Hematopoietic multipotent progenitor cell treated with erythropoietin and hydrocortisone succinate and interleukin-3 and kit ligand, for 6 days (in vitro differentiated cells): ENCODE measurements at regions not wholly inside any gene's neighbourhood (a gene's known extent, or its start where the extent isn't known, plus 50 kb on each side); places are given as distances from the start of the nearest gene placed in this dataset.
"Not testable (repeated sequence)": the region's sequence is repeated elsewhere in the genome, so short reads cannot be mapped to it uniquely, and the experiment has no call there.

ENCODE experiments used
- DNase-seq: peaks from one replicate; pipeline ENCODE4 v3.0.0-alpha.2; 2015

- no peak for DNase-seq
Observed at GRCh38 chr7:55304018-55304762, 60.9 kb upstream of the LANCL2 start.

DNA sequence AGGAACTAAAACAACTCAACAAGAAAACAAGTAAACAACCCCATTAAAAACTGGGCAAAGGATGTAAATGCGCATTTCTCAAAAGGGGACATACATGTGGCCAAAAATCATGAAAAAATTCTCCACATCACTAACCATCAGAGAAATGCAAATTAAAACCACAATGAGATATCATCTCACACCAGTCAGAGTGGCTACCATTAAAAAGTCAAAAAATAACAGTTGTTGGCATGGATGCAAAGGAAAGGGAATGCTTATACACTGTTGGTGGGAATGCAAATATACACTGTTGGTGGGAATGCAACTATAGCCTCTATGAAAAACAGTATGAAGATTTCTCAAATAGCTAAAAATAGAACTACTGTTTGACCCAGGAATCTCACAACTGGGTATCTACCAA is 60.0 kb upstream of the LANCL2 start:
- DNase-seq, result no peak

- DNase-seq, result no peak
Observed at GRCh38 chr7:55306331-55306730, 58.8 kb upstream of the LANCL2 start.

DNA sequence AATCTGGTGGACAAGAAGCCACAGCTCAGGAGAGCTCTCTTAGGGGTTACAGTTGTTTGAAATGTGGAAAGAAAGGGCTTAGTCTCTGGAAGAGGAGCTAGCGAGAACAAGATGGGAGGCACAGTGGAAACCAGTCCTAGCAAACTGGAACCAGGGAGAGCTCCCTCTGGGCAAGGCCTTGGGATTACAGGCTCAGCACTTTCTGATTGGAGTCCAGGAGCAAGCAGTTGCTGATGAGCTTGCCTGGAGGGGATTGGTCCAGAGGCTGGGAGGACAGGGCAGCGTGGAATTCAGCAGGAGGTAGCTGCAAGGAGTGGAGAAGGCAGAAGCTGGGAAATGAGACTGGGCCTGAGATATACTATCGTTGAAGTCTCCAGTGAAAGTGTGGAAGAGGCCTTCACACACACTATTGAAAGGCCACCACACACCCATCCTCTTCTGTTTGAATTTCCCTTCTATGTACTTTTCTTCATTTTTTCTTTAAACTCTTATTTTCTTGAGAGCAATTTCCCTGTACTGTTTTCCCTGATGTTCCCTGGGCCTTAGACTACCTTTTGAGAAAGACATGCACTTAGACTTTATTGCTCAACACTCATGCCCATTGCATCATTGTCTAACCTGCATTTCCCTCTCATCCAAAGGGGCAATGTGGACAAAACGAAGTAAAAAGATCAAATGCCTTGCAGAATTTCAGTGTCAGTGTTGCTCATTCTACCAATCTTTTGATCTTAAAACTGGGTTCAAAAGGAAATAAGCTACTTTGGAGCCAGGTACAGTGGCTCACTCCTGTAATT is 57.8 kb upstream of the LANCL2 start:
- DNase-seq, result no peak

GRCh38 chr7:55308186-55308929 is 56.8 kb upstream of the LANCL2 start:
- no peak for DNase-seq

DNA sequence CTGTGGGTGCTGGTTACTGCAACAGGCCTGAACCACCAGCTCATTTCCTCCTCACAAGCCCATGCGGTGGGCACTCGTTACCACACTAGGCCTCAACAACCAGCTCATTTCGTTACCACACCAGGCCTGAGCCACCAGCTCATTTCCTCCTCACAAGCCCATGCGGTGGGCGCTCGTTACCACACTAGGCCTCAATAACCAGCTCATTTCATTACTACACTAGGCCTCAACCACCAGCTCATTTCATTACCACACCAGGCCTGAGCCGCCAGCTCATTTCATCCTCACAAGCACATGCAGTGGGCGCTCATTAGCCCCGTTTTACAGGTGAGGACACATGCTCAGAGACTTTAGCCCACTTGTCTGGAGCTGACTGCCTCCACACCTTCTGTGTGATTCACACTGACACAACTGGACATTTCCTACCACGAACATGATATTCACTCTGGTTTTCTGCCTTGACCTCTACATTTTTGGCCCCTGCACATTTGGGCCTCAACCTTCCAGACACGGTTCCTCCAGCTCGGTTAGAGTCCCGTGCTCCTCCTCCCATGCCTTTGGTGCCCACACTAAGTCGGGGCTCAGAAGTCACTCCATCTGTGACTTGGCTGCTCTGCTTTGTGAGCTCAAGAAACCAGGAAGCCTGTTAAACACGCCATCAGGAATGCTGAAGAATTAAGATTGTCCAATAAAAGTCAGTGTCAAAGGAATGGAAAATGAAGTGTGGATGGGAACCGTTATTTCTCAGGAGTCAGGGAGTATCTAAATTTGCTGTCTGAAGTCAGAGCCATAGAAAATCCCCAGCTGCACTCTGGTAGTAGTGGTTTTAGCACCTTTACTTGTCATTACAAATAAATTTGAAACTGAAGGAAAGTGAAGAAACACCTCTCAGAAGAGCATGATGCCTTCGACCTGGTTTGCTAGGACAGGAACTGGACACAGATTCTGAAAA is 55.8 kb upstream of the LANCL2 start:
- peak; percentile 4 for DNase-seq

GRCh38 chr7:55310287-55311025 is 54.7 kb upstream of the LANCL2 start:
- DNase-seq, result no peak

- DNase-seq, result not testable (repeated sequence)
Observed at GRCh38 chr7:55311892-55312291, 53.2 kb upstream of the LANCL2 start.

DNA sequence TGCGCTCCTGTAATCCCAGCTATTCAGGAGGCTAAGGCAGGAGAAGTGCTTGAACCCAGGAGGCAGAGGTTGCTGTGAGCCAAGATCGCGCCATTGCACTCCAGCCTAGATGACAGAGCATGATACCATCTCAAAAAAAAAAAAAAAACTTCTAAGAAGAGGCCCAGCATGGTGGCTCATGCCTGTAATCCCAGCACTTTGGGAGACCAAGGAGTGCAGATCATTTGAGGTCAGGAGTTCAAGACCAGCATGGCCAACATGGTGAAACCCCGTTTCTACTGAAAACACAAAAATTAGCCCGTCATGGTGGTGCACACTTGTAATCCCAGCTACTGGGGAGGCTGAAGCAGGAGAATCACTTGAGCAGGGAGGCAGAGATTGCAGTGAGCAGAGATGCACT is 51.5 kb upstream of the LANCL2 start:
- not testable (repeated sequence) for DNase-seq

GRCh38 chr7:55314967-55315366 is 50.2 kb upstream of the LANCL2 start:
- no peak for DNase-seq
